Upper lobe of left lung (tissue), 6 donors: ENCODE measurements at regions not wholly inside any gene's neighbourhood (a gene's known extent, or its start where the extent isn't known, plus 50 kb on each side); places are given as distances from the start of the nearest gene placed in this dataset.
"Not testable (repeated sequence)": the region's sequence is repeated elsewhere in the genome, so short reads cannot be mapped to it uniquely, and the experiment has no call there.

Experiments
- ATAC-seq, 2 donors: fragments of 200-7000 bp; cut with Tn5 transposase; one replicate each; pipeline ENCODE4 v1.9.1; 2022; ENCODE audit warnings: mild to moderate bottlenecking in 2 of 2, moderate library complexity in 2 of 2; ENCODE audit not compliant: low FRiP score in 2 of 2
- DNase-seq, 2 donors: peaks; one replicate each; pipeline ENCODE4 v3.0.0-alpha.2; 2019 to 2020
- H3K27ac ChIP-seq, 4 donors: fragments of 200-600 bp; sonication (generic); one replicate each; pipeline ENCODE4 v1.5.1; 2016 to 2019
- H3K27me3 ChIP-seq, 4 donors: fragments of 200-600 bp; sonication (generic); one replicate each; pipeline ENCODE4 v1.5.1; 2017 to 2019
- H3K36me3 ChIP-seq, 4 donors: fragments of 200-600 bp; sonication (generic); one replicate each; pipeline ENCODE4 v1.5.1; 2016 to 2019
- H3K4me1 ChIP-seq, 4 donors: fragments of 200-600 bp; sonication (generic); one replicate each; pipeline ENCODE4 v1.5.1; 2018 to 2019
- H3K4me3 ChIP-seq, 4 donors: fragments of 200-600 bp; sonication (generic); one replicate each; pipeline ENCODE4 v1.5.1; 2017 to 2019; ENCODE audit warnings: mild to moderate bottlenecking in 2 of 4, moderate library complexity in 1 of 4
- H3K9me3 ChIP-seq, 4 donors: fragments of 200-600 bp; sonication (generic); one replicate each; pipeline ENCODE4 v1.5.1; 2018 to 2019
- EP300 ChIP-seq, 4 donors: sonication (generic); formaldehyde crosslinking; IDR thresholded peaks; one replicate each; pipeline ENCODE4 v1.5.1; 2017; ENCODE audit warnings: antibody characterized with exemption in 4 of 4, control low read depth in 2 of 4
- POLR2A ChIP-seq, 4 donors: fragments of 450-650 bp; IDR thresholded peaks; one replicate each; pipeline ENCODE4 v1.5.1; 2016 to 2017; ENCODE audit warnings: antibody characterized with exemption in 4 of 4, mild to moderate bottlenecking in 2 of 4
- POLR2AphosphoS5 ChIP-seq, 2 donors: sonication (generic); formaldehyde crosslinking; IDR thresholded peaks; one replicate each; pipeline ENCODE4 v1.5.1; 2017; ENCODE audit warnings: antibody characterized with exemption in 2 of 2
- WGBS, 2 donors: methylation state at CpG; one replicate each; pipeline ENCODE4 v1.1.5; 2017 to 2018; 5-methylcytosine and 5-hydroxymethylcytosine counted together
- TF ChIP-seq, protein P1 (sequence below), 6 experiments: fragments of 450-650 bp in 4 of 6; fragments of 200-600 bp in 2 of 6; sonication (generic) in 2 of 6; IDR thresholded peaks; one replicate each; pipeline ENCODE4 v1.5.1; 2016 to 2019; ENCODE audit warnings: antibody characterized with exemption in 6 of 6
- donor health status: DM: no; HTN: no; CAD: no; lungs with moderate emphysema.
- donor health status: DM: no; HTN: yes; CAD: no; lungs with severe emphysema.

DNA sequence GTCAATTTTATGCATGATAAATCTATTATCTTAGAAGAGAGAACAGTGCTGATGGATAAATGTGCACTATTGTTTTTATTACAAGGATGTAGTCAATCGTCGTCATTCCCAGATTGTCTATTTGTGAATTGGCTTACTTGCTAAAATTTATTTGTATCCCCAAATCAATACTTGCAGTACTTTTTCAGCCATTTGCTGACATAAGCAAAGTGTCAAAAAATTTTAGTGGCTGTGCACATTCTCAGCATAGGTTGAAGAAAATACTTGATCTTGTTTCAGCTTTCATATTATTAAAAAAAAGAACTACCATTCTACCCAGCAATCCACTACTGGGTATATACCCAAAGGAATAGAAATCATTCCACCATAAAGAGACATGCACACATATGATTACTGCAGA is 477.9 kb upstream of the CA10 start:
- H3K4me1 ChIP-seq, result no peaks in the 10 kb centered on the region
- H3K4me3 ChIP-seq, result no peak overlapping the region
- H3K36me3 ChIP-seq, result no peaks in the 10 kb centered on the region
- TF ChIP-seq EP300 (IDR thresholded peaks at IDR 0.05), result no peak
- no peak for TF ChIP-seq POLR2A (IDR thresholded peaks at IDR 0.05)
- TF ChIP-seq POLR2AphosphoS5 (IDR thresholded peaks at IDR 0.05), result no peak
- TF ChIP-seq, protein P1, sequence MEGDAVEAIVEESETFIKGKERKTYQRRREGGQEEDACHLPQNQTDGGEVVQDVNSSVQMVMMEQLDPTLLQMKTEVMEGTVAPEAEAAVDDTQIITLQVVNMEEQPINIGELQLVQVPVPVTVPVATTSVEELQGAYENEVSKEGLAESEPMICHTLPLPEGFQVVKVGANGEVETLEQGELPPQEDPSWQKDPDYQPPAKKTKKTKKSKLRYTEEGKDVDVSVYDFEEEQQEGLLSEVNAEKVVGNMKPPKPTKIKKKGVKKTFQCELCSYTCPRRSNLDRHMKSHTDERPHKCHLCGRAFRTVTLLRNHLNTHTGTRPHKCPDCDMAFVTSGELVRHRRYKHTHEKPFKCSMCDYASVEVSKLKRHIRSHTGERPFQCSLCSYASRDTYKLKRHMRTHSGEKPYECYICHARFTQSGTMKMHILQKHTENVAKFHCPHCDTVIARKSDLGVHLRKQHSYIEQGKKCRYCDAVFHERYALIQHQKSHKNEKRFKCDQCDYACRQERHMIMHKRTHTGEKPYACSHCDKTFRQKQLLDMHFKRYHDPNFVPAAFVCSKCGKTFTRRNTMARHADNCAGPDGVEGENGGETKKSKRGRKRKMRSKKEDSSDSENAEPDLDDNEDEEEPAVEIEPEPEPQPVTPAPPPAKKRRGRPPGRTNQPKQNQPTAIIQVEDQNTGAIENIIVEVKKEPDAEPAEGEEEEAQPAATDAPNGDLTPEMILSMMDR (IDR thresholded peaks at IDR 0.05), result no peak
- H3K9me3 ChIP-seq, result peaks cover 0 to 9% (median 0%) of the 10 kb centered on the region in 4 donors
- 93 to 98% methylated on average over 2 of the region's 2 CpGs for whole genome bisulfite sequencing, 2 donors
- DNase-seq, result no peak
- no peak overlapping the region for H3K27ac ChIP-seq
- H3K27me3 ChIP-seq, result no peaks in the 10 kb centered on the region
- ATAC-seq, result no peak

DNA sequence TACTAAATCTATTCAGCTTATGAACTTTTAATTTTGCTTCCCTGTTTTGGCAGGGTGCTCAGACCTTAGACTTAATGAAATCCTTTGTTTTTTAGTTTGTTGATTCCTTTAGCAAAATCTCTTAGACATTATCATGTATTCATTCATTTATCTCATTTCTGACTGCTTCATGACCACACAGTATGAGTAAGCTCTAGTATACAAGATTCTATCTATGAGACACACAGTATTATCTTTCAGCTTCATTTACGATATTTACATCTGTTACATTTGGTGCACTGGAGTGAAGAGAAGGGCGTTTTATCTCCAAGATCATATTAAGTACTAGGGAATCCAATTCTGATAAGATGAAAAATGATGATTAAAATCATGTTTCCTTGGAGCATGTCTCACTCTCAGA is 448.1 kb upstream of the CA10 start:
- TF ChIP-seq, protein P1 (IDR thresholded peaks at IDR 0.05), result no peak
- TF ChIP-seq POLR2A (IDR thresholded peaks at IDR 0.05) (no peak), POLR2AphosphoS5 (IDR thresholded peaks at IDR 0.05) (no peak), EP300 (IDR thresholded peaks at IDR 0.05) (no peak)
- DNase-seq, result no peak
- H3K36me3 ChIP-seq, result no peaks in the 10 kb centered on the region
- H3K27me3 ChIP-seq, result no peaks in the 10 kb centered on the region
- no peaks in the 10 kb centered on the region for H3K9me3 ChIP-seq
- no peak overlapping the region for H3K4me3 ChIP-seq
- H3K4me1 ChIP-seq, result no peaks in the 10 kb centered on the region
- 73 to 76% methylated on average over 2 of the region's 2 CpGs for WGBS, 2 donors
- no peak for ATAC-seq
- H3K27ac ChIP-seq, result no peak overlapping the region

DNA sequence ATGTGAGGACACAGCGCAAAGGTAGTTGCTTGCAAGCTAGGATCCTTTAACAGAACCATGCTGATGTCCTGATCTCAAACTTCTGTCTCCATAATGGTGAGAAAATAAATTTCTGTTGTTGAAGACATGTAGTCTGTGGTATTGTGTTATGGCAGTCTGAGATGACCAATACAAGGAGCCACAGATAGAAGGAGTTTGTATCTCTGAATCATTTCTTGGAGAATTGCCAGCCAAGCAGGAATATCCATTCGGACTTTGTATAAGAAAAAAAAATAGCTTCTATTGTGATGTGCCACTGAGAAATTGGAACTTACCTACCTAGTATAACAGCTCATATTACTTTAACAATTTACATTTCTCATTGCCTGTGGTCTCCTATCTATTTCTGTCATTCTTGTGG is 447.6 kb upstream of the CA10 start:
- H3K27ac ChIP-seq, result no peak overlapping the region
- TF ChIP-seq POLR2A (IDR thresholded peaks at IDR 0.05) (no peak), POLR2AphosphoS5 (IDR thresholded peaks at IDR 0.05) (no peak), EP300 (IDR thresholded peaks at IDR 0.05) (no peak)
- TF ChIP-seq, protein P1 (IDR thresholded peaks at IDR 0.05), result no peak
- WGBS, 2 donors, result 47 to 50% methylated on average over 2 of the region's 2 CpGs
- no peaks in the 10 kb centered on the region for H3K27me3 ChIP-seq
- H3K4me1 ChIP-seq, result no peaks in the 10 kb centered on the region
- H3K4me3 ChIP-seq, result no peak overlapping the region
- no peaks in the 10 kb centered on the region for H3K36me3 ChIP-seq
- DNase-seq, result no peak
- no peak for ATAC-seq
- no peaks in the 10 kb centered on the region for H3K9me3 ChIP-seq

DNA sequence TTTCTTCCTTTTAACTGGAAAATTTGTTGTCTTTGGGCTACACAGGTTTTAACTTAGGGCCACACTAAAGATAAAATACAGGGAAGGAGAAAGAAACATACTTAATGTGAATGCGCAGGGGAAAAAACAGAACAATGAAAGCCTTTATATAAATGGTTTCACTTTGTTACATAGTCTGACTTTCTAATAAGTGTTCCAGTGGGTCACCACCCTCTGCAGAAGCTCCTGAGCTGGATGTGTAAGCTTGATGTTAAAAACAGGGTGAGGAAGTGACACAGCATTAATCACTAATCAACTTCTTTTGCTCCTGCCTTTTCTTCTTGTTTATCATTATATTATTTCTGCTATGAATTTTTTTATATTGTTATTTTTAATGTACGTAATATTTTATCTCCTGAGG is 445.6 kb upstream of the CA10 start:
- DNase-seq (no peak), ATAC-seq (no peak)
- Histone ChIP-seq H3K4me3 (no peak overlapping the region), H3K36me3 (no peaks in the 10 kb centered on the region), H3K27me3 (no peaks in the 10 kb centered on the region), H3K4me1 (no peaks in the 10 kb centered on the region), H3K9me3 (no peaks in the 10 kb centered on the region), H3K27ac (no peak overlapping the region)
- TF ChIP-seq, protein P1 (IDR thresholded peaks at IDR 0.05), result no peak
- WGBS, 2 donors, result 44 to 47% methylated on average over 2 of the region's 2 CpGs

DNA sequence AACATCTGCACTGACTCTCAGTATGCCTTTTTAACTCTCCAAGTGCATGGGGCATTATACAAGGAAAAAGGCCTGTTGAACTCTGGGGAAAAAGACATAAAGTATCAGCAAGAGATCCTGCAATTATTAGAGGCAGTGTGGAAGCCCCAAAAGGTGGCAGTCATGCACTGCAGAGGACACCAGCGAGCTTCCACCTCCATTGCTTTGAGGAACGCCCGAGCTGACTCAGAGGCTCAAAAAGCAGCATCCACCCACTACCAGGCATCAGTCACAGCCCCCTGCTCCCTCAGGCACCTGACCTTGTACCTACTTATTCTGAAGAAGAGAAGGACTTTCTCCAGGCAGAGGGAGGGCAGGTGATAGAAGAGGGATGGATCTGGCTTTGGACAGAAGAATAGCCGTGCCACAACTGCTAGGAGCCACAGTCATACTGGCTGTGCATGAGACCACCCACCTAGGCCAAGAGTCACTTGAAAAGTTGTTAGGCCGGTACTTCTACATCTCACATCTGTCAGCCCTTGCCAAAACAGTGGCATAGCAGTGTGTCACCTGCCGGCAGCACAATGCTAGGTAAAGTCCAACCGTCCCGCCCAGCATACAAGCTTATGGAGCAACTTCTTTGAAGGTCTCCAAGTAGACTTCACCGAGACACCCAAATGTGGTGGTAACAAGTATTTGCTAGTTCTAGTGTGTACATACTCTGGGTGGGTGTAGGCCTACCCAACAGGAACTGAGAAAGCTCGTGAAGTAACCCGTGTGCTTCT is 439.1 kb upstream of the CA10 start:
- ATAC-seq, H3K27me3 ChIP-seq, H3K4me3 ChIP-seq, DNase-seq, H3K9me3 ChIP-seq, H3K27ac ChIP-seq, H3K4me1 ChIP-seq, H3K36me3 ChIP-seq: not testable (repeated sequence)
- 64 to 71% methylated on average over 7 to 11 of the region's 11 CpGs for WGBS, 2 donors
